HEK293 (cell line): ENCODE measurements at regions not wholly inside any gene's neighbourhood (a gene's known extent, or its start where the extent isn't known, plus 50 kb on each side); places are given as distances from the start of the nearest gene placed in this dataset.

Source experiments
- CTCF ChIP-seq: fragments of 450-650 bp; formaldehyde crosslinking; IDR thresholded peaks from 2 replicates; pipeline ENCODE4 v1.5.1; 2016; ENCODE audit warnings: missing biosample characterization, missing genetic modification characterization
- SP7 ChIP-seq: fragments of 450-650 bp; formaldehyde crosslinking; IDR thresholded peaks from 2 replicates; pipeline ENCODE4 v1.5.1; 2016; ENCODE audit warnings: missing biosample characterization, missing genetic modification characterization
- YY1 ChIP-seq: fragments of 450-650 bp; formaldehyde crosslinking; IDR thresholded peaks from 2 replicates; pipeline ENCODE4 v1.5.1; 2018; ENCODE audit warnings: missing biosample characterization, missing genetic modification characterization
- YY2 ChIP-seq: fragments of 450-650 bp; formaldehyde crosslinking; IDR thresholded peaks from 2 replicates; pipeline ENCODE4 v1.5.1; 2016; ENCODE audit warnings: missing biosample characterization, missing genetic modification characterization
- ZIC2 ChIP-seq: fragments of 450-650 bp; formaldehyde crosslinking; IDR thresholded peaks from 2 replicates; pipeline ENCODE4 v1.5.1; 2016; ENCODE audit warnings: missing biosample characterization, missing genetic modification characterization
- ZNF398 ChIP-seq: fragments of 450-650 bp; formaldehyde crosslinking; IDR thresholded peaks from 2 replicates; pipeline ENCODE4 v1.5.1; 2017; ENCODE audit warnings: missing biosample characterization, missing genetic modification characterization
- ZNF639 ChIP-seq: fragments of 450-650 bp; formaldehyde crosslinking; IDR thresholded peaks from 2 replicates; pipeline ENCODE4 v1.5.1; 2016; ENCODE audit warnings: missing biosample characterization, missing genetic modification characterization

- TF ChIP-seq ZIC2 (tag by site-specific recombination) = no peak
- TF ChIP-seq ZNF639 (tag by site-specific recombination) = no peak
- TF ChIP-seq ZNF398 (tag by site-specific recombination) = no peak
- TF ChIP-seq YY2 (tag by site-specific recombination) = no peak
- TF ChIP-seq YY1 (tag by site-specific recombination) = no peak
- TF ChIP-seq CTCF (tag by site-specific recombination) = no peak
- TF ChIP-seq SP7 (tag by site-specific recombination) = no peak
These were observed 344.8 kb upstream of the GRM7 start for GRCh38 chr3:6516143-6516542.
